Mesothelial cell of epicardium (in vitro differentiated cells): ENCODE measurements at regions not wholly inside any gene's neighbourhood (a gene's known extent, or its start where the extent isn't known, plus 50 kb on each side); places are given as distances from the start of the nearest gene placed in this dataset.

Experiments used
- DNase-seq, 2 experiments: peaks; one replicate each; pipeline ENCODE4 v3.0.0; 2021; ENCODE audit warnings: low spot score in 2 of 2; ENCODE audit not compliant: unreplicated experiment in 2 of 2
- H3K27ac Mint-ChIP-seq: 2 replicates; pipeline ENCODE4 v1.8.0; 2021; ENCODE audit warnings: mixed read lengths
- H3K27me3 Mint-ChIP-seq: 2 replicates; pipeline ENCODE4 v1.8.0; 2021; ENCODE audit warnings: low read depth, mixed read lengths
- H3K36me3 Mint-ChIP-seq: 2 replicates; pipeline ENCODE4 v1.8.0; 2021; ENCODE audit warnings: mixed read lengths
- H3K4me1 Mint-ChIP-seq: 2 replicates; pipeline ENCODE4 v1.8.0; 2021; ENCODE audit warnings: mixed read lengths
- H3K4me3 Mint-ChIP-seq: 2 replicates; pipeline ENCODE4 v1.8.0; 2021; ENCODE audit warnings: mild to moderate bottlenecking, moderate library complexity, mixed read lengths
- H3K9me3 Mint-ChIP-seq: 2 replicates; pipeline ENCODE4 v1.8.0; 2021; ENCODE audit warnings: mixed read lengths
- TF ChIP-seq, protein P1 (sequence below): fragments of 200-600 bp; sonication (generic); IDR thresholded peaks from one replicate; pipeline ENCODE4 v1.5.0; 2021; ENCODE audit warnings: antibody characterized with exemption; ENCODE audit not compliant: unreplicated experiment

- H3K9me3 Mint-ChIP-seq = peaks cover 23% of the 10 kb centered on the region
- TF ChIP-seq, protein P1, sequence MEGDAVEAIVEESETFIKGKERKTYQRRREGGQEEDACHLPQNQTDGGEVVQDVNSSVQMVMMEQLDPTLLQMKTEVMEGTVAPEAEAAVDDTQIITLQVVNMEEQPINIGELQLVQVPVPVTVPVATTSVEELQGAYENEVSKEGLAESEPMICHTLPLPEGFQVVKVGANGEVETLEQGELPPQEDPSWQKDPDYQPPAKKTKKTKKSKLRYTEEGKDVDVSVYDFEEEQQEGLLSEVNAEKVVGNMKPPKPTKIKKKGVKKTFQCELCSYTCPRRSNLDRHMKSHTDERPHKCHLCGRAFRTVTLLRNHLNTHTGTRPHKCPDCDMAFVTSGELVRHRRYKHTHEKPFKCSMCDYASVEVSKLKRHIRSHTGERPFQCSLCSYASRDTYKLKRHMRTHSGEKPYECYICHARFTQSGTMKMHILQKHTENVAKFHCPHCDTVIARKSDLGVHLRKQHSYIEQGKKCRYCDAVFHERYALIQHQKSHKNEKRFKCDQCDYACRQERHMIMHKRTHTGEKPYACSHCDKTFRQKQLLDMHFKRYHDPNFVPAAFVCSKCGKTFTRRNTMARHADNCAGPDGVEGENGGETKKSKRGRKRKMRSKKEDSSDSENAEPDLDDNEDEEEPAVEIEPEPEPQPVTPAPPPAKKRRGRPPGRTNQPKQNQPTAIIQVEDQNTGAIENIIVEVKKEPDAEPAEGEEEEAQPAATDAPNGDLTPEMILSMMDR = no peak
- H3K36me3 Mint-ChIP-seq = no peaks in the 10 kb centered on the region
- DNase-seq = no peak
- H3K27me3 Mint-ChIP-seq = peaks cover 3% of the 10 kb centered on the region
- H3K27ac Mint-ChIP-seq = no peak overlapping the region
- H3K4me3 Mint-ChIP-seq = no peak overlapping the region
- H3K4me1 Mint-ChIP-seq = peaks cover 6% of the 10 kb centered on the region
Measured at GRCh38 chr2:122388208-122388607, 632.8 kb downstream of the TSN start.

DNA sequence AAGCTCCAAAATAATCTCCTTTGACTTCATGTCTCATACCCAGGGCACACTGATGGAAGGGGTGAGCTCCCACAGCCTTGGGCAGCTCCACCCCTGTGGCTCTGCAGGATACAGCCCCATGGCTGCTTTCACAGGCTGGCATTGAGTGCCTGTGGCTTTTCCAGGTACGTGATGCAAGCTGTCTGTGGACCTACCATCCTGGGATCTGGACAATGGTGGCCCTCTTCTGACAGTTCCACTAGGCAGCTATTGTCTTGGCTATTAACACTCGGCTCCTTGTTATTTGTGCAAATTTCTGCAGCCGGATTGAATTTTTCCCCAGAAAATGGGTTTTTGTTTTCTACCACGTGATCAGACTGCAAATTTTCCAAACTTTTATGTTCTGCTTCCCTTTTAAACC, 634.2 kb downstream of the TSN start:
- Mint-ChIP-seq H3K27ac (no peak overlapping the region), H3K9me3 (peaks cover 23% of the 10 kb centered on the region), H3K36me3 (no peaks in the 10 kb centered on the region), H3K27me3 (no peaks in the 10 kb centered on the region), H3K4me1 (peaks cover 6% of the 10 kb centered on the region), H3K4me3 (no peak overlapping the region)
- TF ChIP-seq, protein P1 = no peak
- DNase-seq = no peak

GRCh38 chr2:122390406-122390805, 635.0 kb downstream of the TSN start:
- H3K4me1 Mint-ChIP-seq = peaks cover under 1% of the 10 kb centered on the region
- no peak overlapping the region for H3K4me3 Mint-ChIP-seq
- H3K36me3 Mint-ChIP-seq = no peaks in the 10 kb centered on the region
- H3K27me3 Mint-ChIP-seq = no peaks in the 10 kb centered on the region
- H3K27ac Mint-ChIP-seq = no peak overlapping the region
- peaks cover 23% of the 10 kb centered on the region for H3K9me3 Mint-ChIP-seq
- DNase-seq = no peak
- TF ChIP-seq, protein P1 = no peak

- Mint-ChIP-seq H3K27me3 (no peaks in the 10 kb centered on the region), H3K27ac (no peak overlapping the region), H3K36me3 (no peaks in the 10 kb centered on the region), H3K9me3 (peaks cover 23% of the 10 kb centered on the region), H3K4me3 (no peak overlapping the region), H3K4me1 (no peaks in the 10 kb centered on the region)
- TF ChIP-seq, protein P1 = no peak
- DNase-seq = no peak
Measured at GRCh38 chr2:122391726-122392125, 636.3 kb downstream of the TSN start.

DNA sequence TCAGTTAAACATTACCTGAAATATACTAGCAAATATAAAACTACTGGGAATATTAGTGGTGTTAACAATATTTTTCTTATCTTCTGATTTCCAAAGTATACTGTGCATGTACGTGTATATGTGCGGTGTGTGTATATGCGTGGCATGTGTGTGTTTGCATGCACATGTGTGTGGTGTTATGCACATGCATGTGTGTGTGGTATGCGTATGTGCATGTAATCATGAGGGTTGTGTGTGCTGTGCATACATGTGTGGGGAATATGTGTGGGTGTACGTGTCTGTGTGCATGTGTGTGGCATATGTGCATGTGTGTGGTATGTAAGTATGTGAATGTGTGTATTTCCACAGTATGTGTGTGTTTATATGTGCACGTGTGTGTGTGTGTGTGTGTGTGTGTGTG, 640.2 kb downstream of the TSN start:
- H3K36me3 Mint-ChIP-seq = no peaks in the 10 kb centered on the region
- H3K4me3 Mint-ChIP-seq = no peak overlapping the region
- TF ChIP-seq, protein P1 = no peak
- H3K27ac Mint-ChIP-seq = no peak overlapping the region
- no peak for DNase-seq
- H3K4me1 Mint-ChIP-seq = no peaks in the 10 kb centered on the region
- peaks cover 5% of the 10 kb centered on the region for H3K9me3 Mint-ChIP-seq
- peaks cover 2% of the 10 kb centered on the region for H3K27me3 Mint-ChIP-seq

DNA sequence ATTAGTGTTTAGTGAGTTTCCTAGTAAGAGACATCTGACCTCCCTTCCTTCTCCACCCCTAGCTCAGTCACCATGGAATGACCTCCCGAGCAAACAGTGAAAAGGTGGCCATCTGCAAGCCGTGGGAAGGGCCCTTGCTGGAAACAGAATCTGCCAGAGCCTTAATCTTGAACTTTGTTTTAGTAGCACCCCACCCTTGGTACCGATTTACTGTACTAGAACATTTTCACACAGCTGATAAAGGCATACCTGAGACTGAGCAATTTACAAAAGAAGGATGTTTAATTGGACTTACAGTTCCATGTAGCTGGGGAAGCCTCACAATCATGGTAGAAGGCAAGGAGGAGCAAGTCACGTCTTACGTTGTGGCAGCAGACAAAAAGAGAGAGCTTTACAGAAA, 655.8 kb downstream of the TSN start:
- no peak for DNase-seq
- Mint-ChIP-seq H3K36me3 (peaks cover 2% of the 10 kb centered on the region), H3K4me1 (no peaks in the 10 kb centered on the region), H3K4me3 (no peak overlapping the region), H3K27me3 (peaks cover 1% of the 10 kb centered on the region), H3K27ac (no peak overlapping the region), H3K9me3 (peaks cover 20% of the 10 kb centered on the region)
- TF ChIP-seq, protein P1 = no peak
